Osteoblast (primary cell): ENCODE measurements at regions not wholly inside any gene's neighbourhood (a gene's known extent, or its start where the extent isn't known, plus 50 kb on each side); places are given as distances from the start of the nearest gene placed in this dataset.

ENCODE experiments used
- DNase-seq: peaks from one replicate; pipeline ENCODE4 v3.0.0; 2011; ENCODE audit warnings: low spot score, mixed read lengths; ENCODE audit not compliant: insufficient read length; ENCODE audit errors: missing footprints
- H2AFZ ChIP-seq: 2 replicates; pipeline ENCODE4 v1.6.0; 2011; ENCODE audit warnings: mild to moderate bottlenecking, low read length
- H3K27ac ChIP-seq: 2 replicates; pipeline ENCODE4 v1.5.1; 2011; ENCODE audit warnings: mild to moderate bottlenecking, low read depth, low read length, moderate library complexity
- H3K27me3 ChIP-seq: 2 replicates; pipeline ENCODE4 v1.6.0; 2012; ENCODE audit warnings: mild to moderate bottlenecking, control low read depth, inconsistent platforms, low read length, moderate library complexity; ENCODE audit not compliant: insufficient read depth
- H3K36me3 ChIP-seq: 2 replicates; pipeline ENCODE4 v1.5.1; 2011; ENCODE audit warnings: mild to moderate bottlenecking, low read length, control low read depth, moderate library complexity; ENCODE audit not compliant: insufficient read depth
- H3K4me1 ChIP-seq: 2 replicates; pipeline ENCODE4 v1.5.1; 2011; ENCODE audit warnings: mild to moderate bottlenecking, low read length, control low read depth, moderate library complexity; ENCODE audit not compliant: insufficient read depth
- H3K4me2 ChIP-seq: 2 replicates; pipeline ENCODE4 v1.6.0; 2011; ENCODE audit warnings: mild to moderate bottlenecking, low read length; ENCODE audit not compliant: insufficient read depth
- H3K4me3 ChIP-seq: fragments of 200-600 bp; sonication (generic); 3 replicates; pipeline ENCODE4 v1.5.1; 2012; ENCODE audit warnings: mild to moderate bottlenecking, low read length, inconsistent platforms; ENCODE audit not compliant: insufficient read depth
- H3K79me2 ChIP-seq: 2 replicates; pipeline ENCODE4 v1.6.0; 2012; ENCODE audit warnings: mild to moderate bottlenecking, low read length, control low read depth, inconsistent platforms; ENCODE audit not compliant: insufficient read depth
- H3K9me3 ChIP-seq: 2 replicates; pipeline ENCODE4 v1.5.1; 2011; ENCODE audit warnings: low read depth, low read length, control low read depth
- H4K20me1 ChIP-seq: 2 replicates; pipeline ENCODE4 v1.6.0; 2012; ENCODE audit warnings: mild to moderate bottlenecking, low read length, control low read depth; ENCODE audit not compliant: insufficient read depth
- CTCF ChIP-seq: IDR thresholded peaks from 2 replicates; pipeline ENCODE4 v1.5.1; 2011; ENCODE audit warnings: mild to moderate bottlenecking, low read depth, low read length, moderate library complexity; ENCODE audit errors: extremely low read depth

DNA sequence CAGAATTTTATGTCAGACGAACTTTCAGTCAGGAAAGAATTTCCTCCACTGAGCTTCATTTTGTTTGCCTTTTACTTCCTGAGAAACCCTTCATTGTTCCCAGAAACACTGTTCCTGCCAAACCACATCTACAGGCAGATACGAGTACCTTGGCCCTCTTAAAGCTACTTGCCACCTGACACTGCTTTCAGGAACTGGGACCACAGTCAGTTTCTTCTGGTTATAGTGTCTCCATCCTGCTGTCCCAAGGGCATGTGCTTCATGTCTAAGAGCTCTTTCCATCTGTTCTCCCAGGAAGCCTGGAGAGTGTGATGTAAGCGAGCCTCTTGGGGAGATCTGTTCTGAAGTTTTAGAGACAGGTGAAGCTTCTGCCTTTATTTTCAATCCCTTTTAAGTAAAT, 161.7 kb upstream of the PLEKHA5 start:
- Histone ChIP-seq H3K4me2 (no peak overlapping the region), H2AFZ (no peak overlapping the region), H3K79me2 (no peaks in the 10 kb centered on the region), H3K4me1 (no peaks in the 10 kb centered on the region), H3K36me3 (no peaks in the 10 kb centered on the region), H3K4me3 (no peak overlapping the region), H4K20me1 (no peaks in the 10 kb centered on the region), H3K27ac (no peak overlapping the region), H3K9me3 (no peaks in the 10 kb centered on the region), H3K27me3 (no peaks in the 10 kb centered on the region)
- no peak for TF ChIP-seq CTCF
- DNase-seq: no peak

DNA sequence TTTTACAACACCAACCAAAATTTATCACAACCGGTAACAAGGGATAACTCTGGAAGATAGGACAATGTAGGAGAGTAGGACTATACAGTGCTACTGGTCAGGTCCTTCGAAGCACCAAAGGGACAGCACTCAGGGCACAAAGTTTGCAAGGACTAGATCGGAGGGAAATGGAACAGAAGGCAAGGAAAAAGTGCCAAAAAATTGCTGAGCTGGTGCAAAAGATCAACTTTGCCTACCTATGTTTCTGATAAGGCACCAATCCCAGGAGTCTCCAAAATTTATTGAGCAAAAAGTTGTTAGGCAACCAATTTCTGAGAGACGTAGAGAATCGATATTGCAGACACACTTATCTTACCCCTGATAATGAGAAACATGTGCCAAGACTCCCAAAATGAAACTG, 160.0 kb upstream of the PLEKHA5 start:
- no peaks in the 10 kb centered on the region for H3K79me2 ChIP-seq
- no peaks in the 10 kb centered on the region for H4K20me1 ChIP-seq
- no peaks in the 10 kb centered on the region for H3K4me1 ChIP-seq
- H3K4me2 ChIP-seq: no peak overlapping the region
- H3K36me3 ChIP-seq: no peaks in the 10 kb centered on the region
- no peak for TF ChIP-seq CTCF
- H3K27me3 ChIP-seq: no peaks in the 10 kb centered on the region
- H3K9me3 ChIP-seq: no peaks in the 10 kb centered on the region
- no peak overlapping the region for H3K27ac ChIP-seq
- no peak overlapping the region for H2AFZ ChIP-seq
- DNase-seq: no peak
- H3K4me3 ChIP-seq: no peak overlapping the region

GRCh38 chr12:18970603-18971002, 158.9 kb upstream of the PLEKHA5 start:
- Histone ChIP-seq H4K20me1 (no peaks in the 10 kb centered on the region), H2AFZ (no peak overlapping the region), H3K27ac (no peak overlapping the region), H3K4me3 (no peak overlapping the region), H3K4me1 (no peaks in the 10 kb centered on the region), H3K4me2 (no peak overlapping the region), H3K9me3 (no peaks in the 10 kb centered on the region), H3K36me3 (no peaks in the 10 kb centered on the region), H3K79me2 (no peaks in the 10 kb centered on the region), H3K27me3 (no peaks in the 10 kb centered on the region)
- no peak for TF ChIP-seq CTCF
- DNase-seq: no peak

GRCh38 chr12:18971932-18972331, 157.6 kb upstream of the PLEKHA5 start:
- no peaks in the 10 kb centered on the region for H3K9me3 ChIP-seq
- no peaks in the 10 kb centered on the region for H3K27me3 ChIP-seq
- H3K4me1 ChIP-seq: no peaks in the 10 kb centered on the region
- no peaks in the 10 kb centered on the region for H3K36me3 ChIP-seq
- TF ChIP-seq CTCF: no peak
- H3K79me2 ChIP-seq: no peaks in the 10 kb centered on the region
- no peaks in the 10 kb centered on the region for H4K20me1 ChIP-seq
- no peak overlapping the region for H3K4me2 ChIP-seq
- no peak overlapping the region for H2AFZ ChIP-seq
- H3K27ac ChIP-seq: no peak overlapping the region
- no peak overlapping the region for H3K4me3 ChIP-seq
- no peak for DNase-seq
